ENCODE measurements at regions not wholly inside any gene's neighbourhood (a gene's known extent, or its start where the extent isn't known, plus 50 kb on each side); places are given as distances from the start of the nearest gene placed in this dataset.

- DNase-seq: no peak
- H3K36me3 ChIP-seq: no peaks in the 10 kb centered on the region
- H3K9me3 ChIP-seq: no peaks in the 10 kb centered on the region
- H3K27me3 ChIP-seq: no peaks in the 10 kb centered on the region
- TF ChIP-seq CTCF (IDR thresholded peaks at IDR 0.05): no peak
- TF ChIP-seq POLR2A (IDR thresholded peaks at IDR 0.05): no peak
- H3K4me3 ChIP-seq: no peak overlapping the region
- intact Hi-C loops (cut with DNase I; ENCODE audit: low total_unique reads): no loop called here
- no peaks in the 10 kb centered on the region for H3K4me1 ChIP-seq
- no peak overlapping the region for H3K27ac ChIP-seq
Observed at GRCh38 chr14:55874785-55875184, 243.4 kb upstream of the PELI2 start.

- no peaks in the 10 kb centered on the region for H3K36me3 ChIP-seq
- no peak for DNase-seq
- TF ChIP-seq CTCF (IDR thresholded peaks at IDR 0.05) (no peak), POLR2A (IDR thresholded peaks at IDR 0.05) (no peak)
- no peak overlapping the region for H3K27ac ChIP-seq
- no peaks in the 10 kb centered on the region for H3K27me3 ChIP-seq
- no peaks in the 10 kb centered on the region for H3K4me1 ChIP-seq
- intact Hi-C loops (cut with DNase I; ENCODE audit: low total_unique reads): no loop called here
- no peak overlapping the region for H3K4me3 ChIP-seq
- no peaks in the 10 kb centered on the region for H3K9me3 ChIP-seq
Observed at GRCh38 chr14:55877942-55878341, 240.3 kb upstream of the PELI2 start.

- H3K36me3 ChIP-seq: no peaks in the 10 kb centered on the region
- H3K27ac ChIP-seq: no peak overlapping the region
- no peak for DNase-seq
Observed at GRCh38 chr14:55881577-55882241, 236.5 kb upstream of the PELI2 start.

GRCh38 chr14:55884819-55885218, 233.4 kb upstream of the PELI2 start:
- H3K27ac ChIP-seq: no peak overlapping the region

More at GRCh38 chr14:55881577-55882241, 236.5 kb upstream of the PELI2 start:
- Histone ChIP-seq H3K9me3 (no peaks in the 10 kb centered on the region), H3K4me1 (no peaks in the 10 kb centered on the region), H3K4me3 (no peak overlapping the region), H3K27me3 (no peaks in the 10 kb centered on the region)
- intact Hi-C loops (cut with DNase I; ENCODE audit: low total_unique reads): no loop called here
- TF ChIP-seq CTCF (IDR thresholded peaks at IDR 0.05): no peak
- TF ChIP-seq POLR2A (IDR thresholded peaks at IDR 0.05): no peak

GRCh38 chr14:55889124-55889523, 229.1 kb upstream of the PELI2 start:
- Histone ChIP-seq H3K36me3 (no peaks in the 10 kb centered on the region), H3K4me3 (no peak overlapping the region), H3K27me3 (no peaks in the 10 kb centered on the region), H3K4me1 (no peaks in the 10 kb centered on the region), H3K27ac (no peak overlapping the region), H3K9me3 (no peaks in the 10 kb centered on the region)
- intact Hi-C loops (cut with DNase I; ENCODE audit: low total_unique reads): no loop called here
- no peak for DNase-seq
- TF ChIP-seq POLR2A (IDR thresholded peaks at IDR 0.05) (no peak), CTCF (IDR thresholded peaks at IDR 0.05) (no peak)

More at GRCh38 chr14:55884819-55885218, 233.4 kb upstream of the PELI2 start:
- H3K4me1 ChIP-seq: no peaks in the 10 kb centered on the region
- TF ChIP-seq POLR2A (IDR thresholded peaks at IDR 0.05): no peak
- H3K4me3 ChIP-seq: no peak overlapping the region
- DNase-seq: no peak
- intact Hi-C loops (cut with DNase I; ENCODE audit: low total_unique reads): no loop called here
- no peaks in the 10 kb centered on the region for H3K27me3 ChIP-seq
- no peaks in the 10 kb centered on the region for H3K9me3 ChIP-seq
- H3K36me3 ChIP-seq: no peaks in the 10 kb centered on the region

GRCh38 chr14:55891692-55892091, 226.5 kb upstream of the PELI2 start:
- Histone ChIP-seq H3K36me3 (no peaks in the 10 kb centered on the region), H3K4me3 (no peak overlapping the region), H3K4me1 (no peaks in the 10 kb centered on the region), H3K27ac (no peak overlapping the region), H3K9me3 (no peaks in the 10 kb centered on the region), H3K27me3 (no peaks in the 10 kb centered on the region)
- DNase-seq: no peak
- intact Hi-C loops (cut with DNase I; ENCODE audit: low total_unique reads): no loop called here
- TF ChIP-seq CTCF (IDR thresholded peaks at IDR 0.05) (no peak), POLR2A (IDR thresholded peaks at IDR 0.05) (no peak)

All from uterus (tissue), 3 donors.